HL-60 (cell line): ENCODE measurements at regions not wholly inside any gene's neighbourhood (a gene's known extent, or its start where the extent isn't known, plus 50 kb on each side); places are given as distances from the start of the nearest gene placed in this dataset.

Experiments used
- GABPA ChIP-seq: IDR thresholded peaks from 2 replicates; pipeline ENCODE4 v1.6.1; 2012; ENCODE audit warnings: low read depth
- REST ChIP-seq: IDR thresholded peaks from 2 replicates; pipeline ENCODE4 v1.6.1; 2012; ENCODE audit warnings: low read depth; ENCODE audit not compliant: insufficient replicate concordance
- TF ChIP-seq, protein P1 (sequence below): IDR thresholded peaks from one replicate; pipeline ENCODE4 v1.5.1; 2011; ENCODE audit warnings: low read length, control low read depth, inconsistent platforms; ENCODE audit not compliant: insufficient read depth

- TF ChIP-seq, protein P1, sequence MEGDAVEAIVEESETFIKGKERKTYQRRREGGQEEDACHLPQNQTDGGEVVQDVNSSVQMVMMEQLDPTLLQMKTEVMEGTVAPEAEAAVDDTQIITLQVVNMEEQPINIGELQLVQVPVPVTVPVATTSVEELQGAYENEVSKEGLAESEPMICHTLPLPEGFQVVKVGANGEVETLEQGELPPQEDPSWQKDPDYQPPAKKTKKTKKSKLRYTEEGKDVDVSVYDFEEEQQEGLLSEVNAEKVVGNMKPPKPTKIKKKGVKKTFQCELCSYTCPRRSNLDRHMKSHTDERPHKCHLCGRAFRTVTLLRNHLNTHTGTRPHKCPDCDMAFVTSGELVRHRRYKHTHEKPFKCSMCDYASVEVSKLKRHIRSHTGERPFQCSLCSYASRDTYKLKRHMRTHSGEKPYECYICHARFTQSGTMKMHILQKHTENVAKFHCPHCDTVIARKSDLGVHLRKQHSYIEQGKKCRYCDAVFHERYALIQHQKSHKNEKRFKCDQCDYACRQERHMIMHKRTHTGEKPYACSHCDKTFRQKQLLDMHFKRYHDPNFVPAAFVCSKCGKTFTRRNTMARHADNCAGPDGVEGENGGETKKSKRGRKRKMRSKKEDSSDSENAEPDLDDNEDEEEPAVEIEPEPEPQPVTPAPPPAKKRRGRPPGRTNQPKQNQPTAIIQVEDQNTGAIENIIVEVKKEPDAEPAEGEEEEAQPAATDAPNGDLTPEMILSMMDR, result no peak
- TF ChIP-seq REST, result no peak
- TF ChIP-seq GABPA, result no peak
Observed at GRCh38 chr7:82507365-82507975, 63.9 kb upstream of the CACNA2D1 start.
